ENCODE measurements at regions not wholly inside any gene's neighbourhood (a gene's known extent, or its start where the extent isn't known, plus 50 kb on each side); places are given as distances from the start of the nearest gene placed in this dataset.

DNA sequence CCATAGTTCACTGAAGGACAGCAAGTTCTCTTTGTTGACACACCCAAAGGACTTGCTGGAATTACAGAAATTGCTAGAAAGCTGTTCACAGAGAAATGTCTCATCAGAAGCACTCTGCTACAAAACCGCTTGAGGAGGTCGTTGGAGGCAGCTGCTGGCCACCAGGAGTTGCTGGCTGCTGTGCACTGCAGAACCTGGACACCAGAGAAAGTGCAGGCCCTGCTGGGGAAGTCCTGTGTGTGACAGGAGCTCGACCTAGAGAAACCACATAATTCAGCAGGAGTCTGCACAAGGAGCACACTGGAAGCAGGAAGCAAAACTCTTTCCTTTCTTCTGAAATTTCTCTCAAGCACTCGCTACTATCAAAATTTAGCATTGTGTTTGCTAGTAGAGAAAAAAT lies 461.5 kb upstream of the GHITM start:
- TF ChIP-seq CTCF (IDR thresholded peaks at IDR 0.05) = no peak
- no peak for TF ChIP-seq POLR2A (IDR thresholded peaks at IDR 0.05)
